Neural progenitor cell (in vitro differentiated cells): ENCODE measurements at regions not wholly inside any gene's neighbourhood (a gene's known extent, or its start where the extent isn't known, plus 50 kb on each side); places are given as distances from the start of the nearest gene placed in this dataset.

ENCODE experiments used
- CTCF ChIP-seq: fragments of 200-600 bp; sonication (generic); IDR thresholded peaks from 2 replicates; pipeline ENCODE4 v1.5.1; 2017; ENCODE audit warnings: antibody characterized with exemption, mild to moderate bottlenecking
- EZH2 ChIP-seq: fragments of 200-600 bp; sonication (generic); IDR thresholded peaks from 2 replicates; pipeline ENCODE4 v1.6.1; 2017; ENCODE audit warnings: antibody characterized with exemption, mild to moderate bottlenecking, moderate library complexity

- no peak for TF ChIP-seq CTCF
- no peak for TF ChIP-seq EZH2
Measured at GRCh38 chr19:31718898-31719297, 369.7 kb upstream of the TSHZ3 start.
